SK-N-MC (cell line): ENCODE measurements at regions not wholly inside any gene's neighbourhood (a gene's known extent, or its start where the extent isn't known, plus 50 kb on each side); places are given as distances from the start of the nearest gene placed in this dataset.

Experiments used
- EZH2 ChIP-seq: fragments of 200-600 bp; sonication (generic); IDR thresholded peaks from one replicate; pipeline ENCODE4 v1.6.1; 2017; ENCODE audit warnings: antibody characterized with exemption
- FOXP2 ChIP-seq: optimal IDR thresholded peaks from 2 replicates; pipeline ENCODE3; 2011; ENCODE audit warnings: mild to moderate bottlenecking, moderate library complexity; ENCODE audit not compliant: insufficient read depth; ENCODE audit errors: extremely low read length, control extremely low read depth
- POLR2AphosphoS5 ChIP-seq: IDR thresholded peaks from 2 replicates; pipeline ENCODE4 v1.6.1; 2012; ENCODE audit warnings: mild to moderate bottlenecking, low read depth, low read length, borderline replicate concordance

GRCh38 chr13:43996221-43996620 is 116.5 kb downstream of the LACC1 start:
- no peak for TF ChIP-seq EZH2
- TF ChIP-seq POLR2AphosphoS5, result no peak
- TF ChIP-seq FOXP2, result no peak
